ENCODE measurements at regions not wholly inside any gene's neighbourhood (a gene's known extent, or its start where the extent isn't known, plus 50 kb on each side); places are given as distances from the start of the nearest gene placed in this dataset.
"Not testable (repeated sequence)": the region's sequence is repeated elsewhere in the genome, so short reads cannot be mapped to it uniquely, and the experiment has no call there.

DNA sequence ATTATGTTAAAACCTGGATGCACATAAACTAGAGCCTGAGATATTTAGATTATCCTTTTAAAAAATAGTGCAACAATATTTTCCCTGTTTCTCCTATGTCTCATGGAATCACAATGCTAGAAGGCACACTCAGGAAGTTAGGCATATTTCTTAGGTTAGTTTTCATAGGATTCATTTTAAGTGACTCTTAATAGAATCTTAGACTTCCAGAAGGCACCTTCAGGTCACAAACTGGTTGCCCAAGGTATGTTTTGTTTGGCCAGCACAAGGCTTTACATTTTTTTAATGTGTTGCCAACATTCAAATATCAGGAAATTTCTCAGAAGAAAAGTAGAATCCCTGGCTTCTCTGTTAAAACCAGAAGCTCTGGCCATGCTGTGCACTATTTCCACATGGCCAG lies 129.3 kb downstream of the LNPK start:
- no peak for DNase-seq

DNA sequence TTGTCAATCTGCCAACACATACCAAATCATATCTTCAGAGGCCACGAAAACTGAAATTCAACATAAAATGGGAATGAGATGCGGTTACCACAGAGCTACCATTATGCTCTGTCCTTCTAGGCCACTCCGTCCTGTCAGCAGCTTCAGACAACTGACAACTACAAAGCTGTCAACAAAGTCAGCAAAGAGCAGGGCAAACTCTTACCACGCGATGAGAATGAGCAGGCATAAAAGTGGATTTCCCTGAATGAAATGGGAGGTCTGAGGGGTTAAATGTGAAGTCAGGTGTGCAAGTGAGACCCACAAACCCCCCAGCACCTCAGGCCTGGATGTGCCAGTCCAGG lies 130.1 kb downstream of the LNPK start:
- DNase-seq: no peak

DNA sequence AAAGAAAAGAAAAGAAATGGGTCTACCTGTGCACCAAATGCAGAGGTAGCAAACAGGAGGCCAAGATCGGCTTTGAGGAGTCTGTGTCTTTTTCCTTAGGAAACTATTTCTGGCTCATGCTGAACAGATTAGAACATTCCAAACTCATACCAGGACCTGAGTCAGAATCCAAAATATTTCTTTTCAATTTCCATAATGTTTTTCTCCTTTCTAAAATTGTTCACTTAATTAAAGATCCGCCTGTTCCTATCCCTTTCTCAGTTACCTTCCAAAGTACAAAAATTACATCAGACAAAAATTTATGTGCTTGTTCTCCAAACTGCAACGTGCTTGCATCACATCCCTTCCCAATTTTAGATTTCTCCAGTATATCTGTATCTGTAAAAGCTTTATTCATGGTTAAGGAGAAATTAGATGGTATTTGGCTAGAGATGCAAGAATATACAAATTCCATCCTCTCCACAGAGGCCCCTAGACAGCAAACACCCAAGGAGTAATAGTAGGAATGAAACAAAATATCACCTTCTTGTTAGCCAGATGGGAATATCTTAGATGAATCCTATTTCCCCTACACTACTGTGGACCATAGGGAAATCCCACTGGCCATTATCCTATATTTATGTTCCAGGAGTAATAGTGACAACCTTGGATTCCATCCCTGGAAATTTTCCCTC lies 130.6 kb downstream of the LNPK start:
- no peak for DNase-seq

DNA sequence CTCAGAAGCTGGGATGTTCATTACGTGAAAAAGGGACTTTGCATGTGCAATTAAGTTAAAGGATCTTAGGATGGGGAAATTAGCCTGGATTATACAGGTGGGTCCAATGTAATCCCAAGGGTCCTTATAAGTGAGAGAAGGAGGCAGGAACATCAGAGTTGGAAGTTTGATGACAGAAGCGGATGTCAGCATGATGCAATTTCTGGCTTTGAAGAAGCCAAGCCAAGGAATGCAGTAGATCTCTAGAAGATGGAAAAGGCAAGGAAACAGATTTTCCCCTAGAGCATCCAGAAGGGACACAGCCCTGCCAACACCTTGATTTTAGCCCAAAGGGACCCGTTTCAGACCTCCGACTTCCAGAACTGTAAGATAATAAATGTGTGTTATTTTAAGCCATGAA lies 136.4 kb downstream of the LNPK start:
- no peak for DNase-seq

DNA sequence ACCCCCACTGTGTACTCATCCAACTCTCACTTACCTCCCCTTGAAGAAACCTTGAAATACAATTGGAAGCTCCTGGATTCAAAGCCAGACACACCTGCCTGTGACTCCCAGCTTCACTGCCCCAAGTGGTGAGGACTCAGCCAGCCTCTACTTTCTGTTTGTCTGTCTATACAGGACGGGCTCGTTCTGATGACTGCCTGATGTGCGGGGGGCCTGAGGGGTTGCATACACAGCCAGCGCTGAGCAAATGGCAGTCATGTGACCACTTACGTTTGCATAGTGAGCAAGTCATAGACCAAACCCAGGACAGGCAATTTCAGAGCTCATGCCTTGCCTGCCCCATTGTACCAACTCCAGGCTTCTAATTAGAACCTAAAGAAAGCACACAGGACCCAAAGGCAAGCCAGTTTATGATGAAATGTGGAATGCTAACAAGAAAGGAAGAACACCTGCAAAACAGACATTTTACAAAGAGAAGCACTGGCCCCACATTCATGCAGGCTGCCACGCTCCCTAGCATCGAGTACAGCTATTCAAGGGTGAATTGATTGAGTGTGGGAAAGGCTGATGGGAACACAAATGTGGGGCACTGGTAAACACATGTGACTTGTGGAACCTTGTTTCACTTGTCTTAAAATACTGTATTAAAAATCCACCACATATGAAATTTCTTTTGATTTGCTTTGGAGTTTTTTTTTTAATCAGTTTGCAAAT lies 137.8 kb downstream of the LNPK start:
- no peak for DNase-seq

DNA sequence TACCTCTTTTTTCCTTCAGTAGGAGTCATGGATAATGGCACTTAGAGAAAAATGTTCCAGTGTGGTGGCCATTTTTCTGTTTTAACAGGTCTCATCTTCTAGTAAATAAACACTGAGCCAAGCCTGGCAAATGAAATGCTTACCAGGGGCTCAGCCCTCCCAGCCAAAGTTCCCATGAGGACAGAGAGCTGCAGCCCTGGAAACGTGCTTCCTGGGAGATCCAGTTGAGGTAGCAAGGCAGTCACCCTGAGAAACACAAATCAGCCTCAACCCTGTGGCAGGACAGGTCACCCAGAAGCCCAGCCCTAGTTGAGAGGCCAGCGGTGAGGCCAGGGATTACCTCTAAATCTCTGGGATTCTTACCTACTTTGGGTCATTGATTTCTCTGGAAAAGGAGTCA lies 140.1 kb downstream of the LNPK start:
- no peak for DNase-seq

DNA sequence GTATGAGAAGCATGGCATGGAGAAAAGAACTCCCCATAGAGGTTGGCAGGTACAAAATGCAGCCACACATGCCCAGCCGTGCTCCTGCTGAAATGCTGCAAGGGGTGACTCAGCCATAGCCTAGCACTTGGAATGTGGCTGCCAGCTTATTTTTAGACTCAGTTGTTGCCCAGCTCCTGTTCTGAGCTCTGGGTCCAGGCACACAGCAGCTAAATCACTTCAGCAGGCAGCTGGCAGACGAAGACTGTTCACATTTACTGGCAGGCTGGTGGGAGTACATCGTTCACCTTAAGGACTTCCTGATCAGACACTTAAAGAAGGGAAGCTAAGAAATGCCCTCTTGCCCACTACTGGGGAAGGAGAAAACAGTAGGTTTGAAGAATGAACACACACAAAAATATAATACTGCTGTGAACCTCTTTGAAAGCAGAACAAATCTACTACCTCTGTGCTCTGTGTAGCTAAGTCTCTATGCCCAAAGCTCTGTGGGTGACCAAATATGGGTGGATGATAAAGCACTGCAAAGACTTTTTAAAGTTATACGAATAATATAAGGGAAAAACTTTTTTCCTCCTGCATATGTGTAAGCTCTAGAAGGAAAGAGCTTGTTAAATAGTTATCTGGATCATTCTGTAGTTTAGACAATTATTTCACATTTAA lies 146.1 kb downstream of the LNPK start:
- DNase-seq: no peak

DNA sequence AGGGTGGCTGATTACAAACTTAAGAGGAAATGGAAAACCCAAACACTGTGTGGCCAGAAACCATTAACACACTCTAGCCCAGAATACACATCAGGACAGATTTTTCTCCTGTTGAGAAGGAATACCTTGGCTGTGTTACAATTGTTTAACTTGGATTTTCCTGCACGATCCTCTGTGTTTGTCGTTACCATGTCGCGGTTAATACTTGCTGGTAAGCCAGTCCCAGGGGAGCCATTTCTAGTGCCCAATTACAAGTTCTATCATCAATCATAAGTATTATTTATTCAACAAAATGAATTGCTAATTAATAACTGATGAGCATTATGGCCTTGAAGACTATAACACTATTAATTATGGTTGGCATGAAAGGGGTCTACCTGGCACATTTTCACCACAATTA lies 146.8 kb downstream of the LNPK start:
- no peak for DNase-seq

DNA sequence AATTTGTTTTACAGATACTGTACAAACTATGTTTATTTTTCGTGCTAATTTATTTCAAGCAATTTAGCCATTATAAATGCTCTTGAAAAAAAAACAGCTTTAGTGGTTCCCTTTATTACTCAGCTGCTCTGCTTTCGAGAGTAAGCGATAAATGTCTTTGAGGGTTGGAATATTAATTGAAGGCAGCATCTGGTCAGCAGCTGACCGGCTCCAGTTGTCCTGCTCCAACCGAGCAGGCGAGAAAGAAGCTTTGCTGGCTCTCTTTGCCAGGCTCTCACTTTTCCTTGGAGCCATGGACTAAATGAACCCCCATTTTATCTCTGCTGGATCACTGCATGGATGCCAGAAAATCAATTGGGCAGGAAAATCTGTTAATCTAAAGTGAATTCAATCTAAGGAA lies 147.4 kb downstream of the LNPK start:
- no peak for DNase-seq

DNA sequence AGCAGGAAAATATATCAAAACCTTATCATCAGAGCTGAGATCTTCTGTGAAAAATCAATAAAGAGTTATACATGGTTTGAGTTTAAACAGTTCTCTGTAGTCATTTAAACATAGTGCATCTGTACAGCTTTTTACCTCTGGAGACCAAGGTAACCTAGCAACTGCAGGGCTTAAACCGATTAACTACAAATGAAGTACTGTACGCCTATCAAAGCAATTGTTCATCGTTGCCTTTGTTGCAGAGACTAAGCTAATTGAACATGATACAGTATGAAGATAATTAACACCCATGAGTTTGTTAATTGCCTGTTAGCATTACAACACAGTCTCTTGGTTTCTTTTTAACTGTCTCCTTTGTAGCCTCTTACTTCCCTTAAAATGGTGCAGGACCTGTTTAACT lies 147.9 kb downstream of the LNPK start:
- DNase-seq: no peak

DNA sequence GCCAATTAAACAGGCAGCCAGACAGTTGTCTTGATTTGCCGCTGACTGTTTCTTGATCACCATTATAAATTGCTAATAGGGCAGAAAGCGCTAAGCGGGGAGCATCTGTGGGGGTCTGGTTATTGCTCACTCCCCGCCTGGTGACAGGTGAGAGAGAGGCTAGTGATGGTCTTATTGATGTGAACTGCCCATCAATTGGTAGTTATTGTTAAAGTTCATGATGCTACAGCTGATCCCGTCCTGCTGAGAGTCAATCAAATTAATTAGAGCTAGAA lies 148.5 kb downstream of the LNPK start:
- no peak for DNase-seq

DNA sequence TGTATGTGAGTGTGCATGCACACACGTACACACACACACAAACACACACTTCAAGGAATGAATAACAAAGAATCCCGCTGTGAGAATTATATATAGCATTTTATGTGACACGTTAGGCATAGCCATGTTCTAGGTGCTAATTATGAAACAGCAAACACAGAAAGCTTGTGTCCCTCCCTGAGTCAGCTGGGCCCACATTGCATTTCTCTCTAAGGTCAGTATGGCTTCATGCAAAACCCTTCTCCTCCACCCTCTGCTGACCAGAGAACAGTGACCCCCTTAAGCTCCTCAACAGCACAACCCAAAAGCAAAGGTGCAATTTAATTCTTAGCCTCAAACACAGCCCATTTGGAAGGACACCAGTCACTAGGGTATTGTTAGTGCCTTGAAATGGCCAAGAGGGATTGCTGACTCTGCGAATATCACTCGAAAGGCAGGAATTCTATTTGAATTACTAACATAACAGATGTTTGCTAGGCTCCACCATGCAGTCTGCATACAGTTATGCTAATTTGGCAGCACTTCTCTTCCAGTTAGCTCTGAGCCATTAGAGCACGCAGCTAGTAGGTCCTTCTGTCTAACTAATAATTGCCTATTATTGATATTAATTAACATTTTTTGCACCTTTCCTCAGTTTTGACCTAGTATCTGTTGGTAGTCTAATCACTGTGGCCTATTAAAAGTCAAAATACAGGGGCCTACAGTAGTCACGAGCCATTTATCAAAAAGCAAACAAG lies 149.0 kb downstream of the LNPK start:
- no peak for DNase-seq

DNA sequence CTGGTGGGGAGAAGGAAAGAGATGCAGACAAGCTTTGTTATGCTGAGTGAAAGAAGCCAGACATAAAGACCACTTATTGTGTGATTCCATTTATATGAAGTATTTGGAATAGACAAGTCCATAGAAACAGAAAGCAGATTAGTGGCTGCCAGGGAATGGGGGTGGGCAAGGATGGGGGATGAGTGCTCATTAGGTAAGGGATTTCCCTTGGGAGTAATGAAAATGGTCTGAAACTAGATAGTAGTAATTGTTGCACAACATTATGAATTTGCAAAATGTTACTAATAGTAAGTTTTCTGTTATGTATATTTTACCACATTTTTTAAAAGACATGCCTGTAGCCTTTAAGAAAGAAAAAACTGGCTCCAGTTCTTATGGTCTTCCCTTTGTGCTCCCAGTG lies 154.9 kb downstream of the LNPK start:
- DNase-seq: no peak

DNA sequence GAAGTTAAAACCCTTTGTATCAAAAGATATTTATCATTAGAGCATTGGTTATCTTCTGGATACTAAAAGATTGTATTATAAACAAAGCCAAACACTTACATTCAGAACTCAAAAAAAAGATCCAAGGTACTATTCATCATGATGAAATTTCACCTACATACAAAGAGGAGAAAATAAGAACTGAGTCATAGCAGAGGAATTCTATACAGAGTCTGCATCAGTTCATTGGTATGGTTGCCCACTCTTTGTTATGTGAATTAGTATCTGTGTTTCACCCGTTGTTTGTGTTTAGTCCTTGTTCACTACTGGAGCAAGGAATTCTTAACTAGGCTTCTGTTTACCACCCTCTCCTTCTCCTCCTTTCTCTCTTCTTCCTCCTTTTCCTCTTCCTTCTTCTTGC lies 157.9 kb downstream of the LNPK start:
- no peak for DNase-seq

DNA sequence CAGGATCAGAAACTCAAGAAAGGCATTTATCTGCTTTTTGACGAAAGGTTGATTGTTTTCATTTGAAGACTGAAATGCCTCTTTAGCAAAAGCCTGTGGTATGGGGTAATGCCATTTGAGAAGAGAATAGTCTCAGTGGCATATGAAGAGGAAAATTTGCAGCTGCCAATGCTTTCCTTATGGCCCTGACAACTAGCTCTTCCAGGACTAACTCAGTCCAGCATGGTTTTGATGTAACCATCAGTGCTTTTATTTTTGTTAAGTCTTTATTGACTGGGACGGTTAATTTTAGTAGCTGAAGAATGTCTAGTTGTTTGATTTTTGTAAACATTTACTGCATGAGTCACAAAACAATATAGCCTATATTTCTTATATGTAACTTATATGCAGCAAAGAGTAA lies 158.4 kb downstream of the LNPK start:
- no peak for DNase-seq

DNA sequence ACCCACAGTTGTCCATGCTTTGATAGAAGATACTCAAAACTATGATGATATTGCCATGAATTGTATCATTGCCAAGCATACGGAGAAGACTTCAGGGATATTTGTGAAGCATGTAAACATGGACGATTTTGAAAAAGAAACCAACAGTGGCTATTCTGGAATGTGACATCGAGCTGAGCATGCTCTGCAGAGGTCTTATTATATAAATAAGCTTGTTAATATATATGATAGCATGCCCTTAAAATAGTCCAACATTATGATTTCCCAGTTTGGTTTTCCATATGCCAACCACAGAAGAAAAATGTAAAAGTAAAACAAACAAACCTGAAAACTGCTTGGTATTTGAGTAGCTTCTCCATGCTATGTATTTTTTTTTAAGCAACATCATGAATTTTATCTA lies 159.1 kb downstream of the LNPK start:
- DNase-seq: no peak

DNA sequence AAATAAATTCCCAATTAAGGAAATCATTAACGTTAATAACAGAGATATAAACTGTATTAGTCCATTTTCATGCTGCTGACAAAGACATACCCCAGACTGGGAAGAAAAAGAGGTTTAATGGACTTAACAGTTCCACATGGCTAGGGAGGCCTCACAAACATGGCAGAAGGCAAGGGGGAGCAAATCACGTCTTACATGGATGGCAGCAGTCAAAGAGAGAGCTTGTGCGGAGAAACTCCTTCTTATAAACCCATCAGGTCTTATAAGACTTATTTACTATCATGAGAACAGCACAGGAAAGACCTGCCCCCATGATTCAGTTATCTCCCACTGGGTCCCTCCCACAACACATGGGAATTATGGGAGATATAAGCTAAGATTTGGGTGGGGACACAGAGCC lies 161.3 kb downstream of the LNPK start:
- DNase-seq: not testable (repeated sequence)

DNA sequence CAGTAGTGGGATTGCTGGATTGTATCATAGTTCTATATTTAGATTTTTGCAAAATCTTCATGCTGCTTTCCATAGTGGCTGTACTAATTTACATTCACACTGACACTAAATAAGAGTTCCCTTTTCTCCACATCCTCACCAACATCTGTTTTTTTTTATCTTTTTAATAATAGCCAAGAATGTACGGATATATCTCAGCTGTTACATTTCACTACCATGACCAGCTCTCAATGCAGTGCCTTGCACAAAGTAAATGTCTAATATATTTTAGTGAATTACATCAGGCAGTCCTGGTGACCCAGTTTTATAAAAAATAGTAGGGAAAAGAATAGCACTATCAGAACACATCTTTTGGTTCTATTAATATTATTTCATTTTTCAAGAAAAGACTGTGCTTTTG lies 161.8 kb downstream of the LNPK start:
- no peak for DNase-seq

DNA sequence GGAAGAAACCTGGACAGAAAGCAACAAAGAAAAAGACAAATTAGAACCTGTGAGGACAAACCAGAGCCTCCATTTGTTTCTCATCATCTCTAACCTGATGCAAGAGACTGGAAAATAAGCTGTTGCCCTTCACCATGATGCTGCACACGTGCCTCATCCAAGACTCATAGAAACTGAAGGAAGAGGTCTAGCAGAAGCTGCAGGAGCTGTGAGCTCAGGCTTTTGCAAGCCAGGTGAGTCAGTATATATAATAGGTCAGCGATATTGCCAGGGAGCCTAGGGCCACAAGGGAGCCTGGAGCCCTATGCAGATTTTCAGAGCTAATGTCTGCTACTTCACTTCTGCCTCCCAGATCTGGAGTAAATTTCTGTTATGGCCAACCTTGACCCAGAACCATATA lies 163.1 kb downstream of the LNPK start:
- no peak for DNase-seq

DNA sequence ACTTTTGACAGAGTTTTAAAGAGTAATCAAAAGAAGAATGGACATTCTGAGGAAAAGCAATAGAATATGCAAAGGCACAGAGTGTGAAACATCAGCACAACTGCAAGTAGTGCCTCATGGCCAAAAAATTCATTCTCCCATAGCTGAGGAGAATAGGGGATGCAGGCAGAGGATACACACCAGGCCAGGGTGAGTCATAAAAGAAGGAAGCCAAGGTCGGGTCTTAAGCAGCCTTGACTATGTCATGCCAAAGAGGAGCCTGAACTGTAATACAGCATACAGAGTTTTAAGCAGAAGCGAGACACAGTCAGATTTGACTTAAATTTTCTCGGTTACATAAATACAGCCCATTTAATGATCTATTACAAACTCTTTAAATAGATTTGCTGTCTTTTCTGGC lies 165.0 kb downstream of the LNPK start:
- no peak for DNase-seq

DNA sequence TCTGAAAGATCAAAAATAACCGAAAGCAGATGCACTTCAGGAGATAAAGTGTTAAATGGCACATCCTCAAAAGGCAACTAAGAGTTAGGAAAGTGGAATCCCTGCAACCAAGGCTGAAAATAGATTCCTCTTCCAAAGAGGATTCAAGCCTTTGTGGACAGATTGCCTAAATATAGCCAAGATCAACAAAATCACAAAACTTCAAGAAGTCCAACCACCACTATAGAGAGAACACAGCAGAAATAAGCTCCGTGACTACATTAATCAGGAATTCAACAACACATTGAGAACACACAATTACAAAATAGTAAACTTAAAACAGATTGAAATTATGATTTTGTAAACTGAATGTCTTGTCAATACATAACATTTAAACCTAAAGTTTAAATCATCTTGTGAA lies 165.7 kb downstream of the LNPK start:
- no peak for DNase-seq

DNA sequence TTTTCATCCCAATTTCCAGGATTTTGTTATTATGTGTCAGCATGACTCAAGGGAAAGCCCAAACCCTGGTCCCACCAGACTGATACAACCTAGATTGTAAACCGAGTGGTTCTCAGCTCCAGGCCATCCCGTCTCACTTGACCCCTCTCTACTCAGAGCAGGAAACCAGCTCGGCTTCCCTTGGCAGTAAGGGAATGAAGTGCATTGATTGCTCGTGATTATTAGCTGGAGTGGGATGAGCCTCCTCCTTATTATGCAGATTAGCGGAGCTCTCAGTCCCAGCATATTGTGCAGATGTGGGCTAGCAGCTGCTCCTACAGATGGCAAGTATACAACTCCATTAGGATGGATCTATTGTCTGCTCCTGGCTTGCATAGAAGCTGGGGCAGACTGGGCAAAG lies 167.6 kb downstream of the LNPK start:
- no peak for DNase-seq

DNA sequence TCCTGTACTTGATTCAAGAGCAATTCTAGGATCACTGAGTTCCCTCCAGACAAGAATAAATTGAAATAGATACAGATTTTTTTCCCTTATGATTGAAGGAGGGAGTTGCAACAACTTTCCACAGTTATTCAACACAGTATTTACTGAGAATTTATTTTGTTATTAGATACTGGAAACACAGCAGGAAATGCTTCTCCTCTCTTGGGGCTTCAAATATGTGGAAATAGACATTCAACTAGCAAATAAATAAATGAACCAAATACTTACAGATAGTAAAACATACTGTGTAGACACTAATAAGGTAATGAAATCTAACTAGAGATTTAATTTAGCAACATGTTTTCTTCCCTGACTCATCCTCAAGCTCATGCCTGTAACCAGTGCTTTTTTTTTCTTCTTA lies 169.2 kb downstream of the LNPK start:
- DNase-seq: no peak

DNA sequence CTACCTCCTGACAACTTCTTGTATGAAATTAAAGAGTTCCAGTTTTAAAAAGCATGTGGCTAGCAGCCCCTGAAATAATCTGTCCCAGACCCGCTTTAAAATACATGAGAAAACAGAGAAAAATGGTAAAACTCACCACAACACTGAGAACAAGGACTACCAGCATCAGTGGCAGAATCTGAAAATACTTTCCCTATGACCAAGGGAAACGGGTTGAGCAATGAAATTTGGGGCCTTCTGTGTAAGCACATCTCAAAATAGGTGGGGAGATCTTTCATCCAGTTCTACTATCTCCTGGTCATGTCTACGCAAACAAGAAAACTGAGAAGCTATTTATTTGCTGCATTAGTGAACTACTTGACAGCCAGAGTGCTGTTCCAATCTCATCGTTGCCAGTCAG lies 172.3 kb downstream of the LNPK start:
- DNase-seq: no peak

Measured in inflammatory macrophage treated with lipopolysaccharide for 4 hours (primary cell).